H9 (cell line): ENCODE measurements at regions not wholly inside any gene's neighbourhood (a gene's known extent, or its start where the extent isn't known, plus 50 kb on each side); places are given as distances from the start of the nearest gene placed in this dataset.

Source experiments
- DNase-seq: peaks from one replicate; pipeline ENCODE4 v3.0.0-alpha.2; 2017
- H2AFZ ChIP-seq: one replicate; pipeline ENCODE4 v1.6.1; 2013; ENCODE audit warnings: mild to moderate bottlenecking, low read length, control low read depth, moderate library complexity
- H2AK5ac ChIP-seq: 2 replicates; pipeline ENCODE4 v1.6.1; 2013; ENCODE audit warnings: low read length, control low read depth, mixed read lengths; ENCODE audit not compliant: insufficient read length
- H2BK120ac ChIP-seq: one replicate; pipeline ENCODE4 v1.6.1; 2013; ENCODE audit warnings: low read depth, mild to moderate bottlenecking, low read length, control low read depth, inconsistent platforms; ENCODE audit not compliant: poor library complexity, severe bottlenecking
- H2BK12ac ChIP-seq: 2 replicates; pipeline ENCODE4 v1.6.1; 2013; ENCODE audit warnings: low read length, control low read depth, mixed read lengths, low read depth; ENCODE audit not compliant: insufficient read length
- H2BK15ac ChIP-seq: 2 replicates; pipeline ENCODE4 v1.6.1; 2013; ENCODE audit warnings: low read depth, low read length, control low read depth
- H2BK20ac ChIP-seq: one replicate; pipeline ENCODE4 v1.6.1; 2013; ENCODE audit warnings: low read depth, mild to moderate bottlenecking, low read length, control low read depth, inconsistent platforms; ENCODE audit not compliant: poor library complexity, severe bottlenecking
- H2BK5ac ChIP-seq: 2 replicates; pipeline ENCODE4 v1.6.1; 2013; ENCODE audit warnings: low read length, control low read depth, mixed read lengths; ENCODE audit not compliant: insufficient read length
- H3K14ac ChIP-seq: 2 replicates; pipeline ENCODE4 v1.6.1; 2013; ENCODE audit warnings: low read length, control low read depth; ENCODE audit not compliant: insufficient read depth
- H3K18ac ChIP-seq: 2 replicates; pipeline ENCODE4 v1.6.1; 2013; ENCODE audit warnings: low read depth, mild to moderate bottlenecking, mixed read lengths, low read length, control low read depth; ENCODE audit not compliant: insufficient read length
- H3K23ac ChIP-seq: 2 replicates; pipeline ENCODE4 v1.6.1; 2013; ENCODE audit warnings: low read length, control low read depth, mixed read lengths, low read depth; ENCODE audit not compliant: insufficient read length
- H3K23me2 ChIP-seq: 2 replicates; pipeline ENCODE4 v1.6.1; 2013; ENCODE audit warnings: low read depth, mild to moderate bottlenecking, mixed read lengths, low read length, control low read depth; ENCODE audit not compliant: insufficient read length, poor library complexity, severe bottlenecking
- H3K27ac ChIP-seq: 2 replicates; pipeline ENCODE4 v1.5.1; 2013; ENCODE audit warnings: low read length, control low read depth, mixed read lengths, low read depth; ENCODE audit not compliant: insufficient read length
- H3K27me3 ChIP-seq: 2 replicates; pipeline ENCODE4 v1.6.1; 2013; ENCODE audit warnings: low read length, control low read depth, inconsistent platforms; ENCODE audit not compliant: insufficient read depth
- H3K4ac ChIP-seq: 2 replicates; pipeline ENCODE4 v1.6.1; 2013; ENCODE audit warnings: low read depth, mild to moderate bottlenecking, control low read depth, inconsistent platforms, low read length, moderate library complexity
- H3K4me1 ChIP-seq: 2 replicates; pipeline ENCODE4 v1.6.1; 2013; ENCODE audit warnings: low read length, control low read depth, inconsistent platforms; ENCODE audit not compliant: insufficient read depth
- H3K4me2 ChIP-seq: 2 replicates; pipeline ENCODE4 v1.6.1; 2013; ENCODE audit warnings: low read length, control low read depth, mixed read lengths; ENCODE audit not compliant: insufficient read length, insufficient read depth
- H3K56ac ChIP-seq: 2 replicates; pipeline ENCODE4 v1.6.1; 2013; ENCODE audit warnings: low read depth, mild to moderate bottlenecking, mixed read lengths, low read length, control low read depth; ENCODE audit not compliant: insufficient read length
- H3K79me1 ChIP-seq: 2 replicates; pipeline ENCODE4 v1.6.1; 2013; ENCODE audit warnings: low read depth, mild to moderate bottlenecking, moderate library complexity, low read length, control low read depth, inconsistent platforms; ENCODE audit not compliant: insufficient read depth, poor library complexity, severe bottlenecking
- H3K79me2 ChIP-seq: 2 replicates; pipeline ENCODE4 v1.6.1; 2013; ENCODE audit warnings: low read length, control low read depth, inconsistent platforms; ENCODE audit not compliant: insufficient read depth
- H3K9ac ChIP-seq: 2 replicates; pipeline ENCODE4 v1.6.1; 2013; ENCODE audit warnings: low read length, control low read depth, mixed read lengths; ENCODE audit not compliant: insufficient read length; ENCODE audit errors: extremely low read depth
- H3K9me3 ChIP-seq: one replicate; pipeline ENCODE4 v1.6.1; 2013; ENCODE audit warnings: low read depth, low read length, inconsistent platforms; ENCODE audit not compliant: control insufficient read depth
- H3T11ph ChIP-seq: one replicate; pipeline ENCODE4 v1.6.1; 2013; ENCODE audit warnings: mild to moderate bottlenecking, low read length, control low read depth, inconsistent platforms
- H4K20me1 ChIP-seq: one replicate; pipeline ENCODE4 v1.6.1; 2013; ENCODE audit not compliant: control insufficient read depth, insufficient read length, insufficient read depth
- H4K5ac ChIP-seq: 2 replicates; pipeline ENCODE4 v1.6.1; 2013; ENCODE audit warnings: low read depth, mild to moderate bottlenecking, mixed read lengths, low read length, control low read depth; ENCODE audit not compliant: insufficient read length
- H4K8ac ChIP-seq: replicated peaks from 2 replicates; pipeline ENCODE4 v1.6.1; 2013; ENCODE audit warnings: low read length, control low read depth, mixed read lengths, low read depth; ENCODE audit not compliant: insufficient read length
- H4K91ac ChIP-seq: 2 replicates; pipeline ENCODE4 v1.6.1; 2013; ENCODE audit warnings: low read depth, mild to moderate bottlenecking, moderate library complexity, mixed read lengths, low read length, control low read depth; ENCODE audit not compliant: insufficient read length
- H3K27ac Mint-ChIP-seq, 3 experiments: 2 replicates in 2 of 3; 3 replicates in 1 of 3; pipeline ENCODE4 v1.8.0; 2020 to 2021; ENCODE audit warnings: mixed read lengths in 3 of 3, mild to moderate bottlenecking in 1 of 3, moderate library complexity in 1 of 3
- H3K27me3 Mint-ChIP-seq: 2 replicates; pipeline ENCODE4 v1.8.0; 2021; ENCODE audit warnings: low read depth, mild to moderate bottlenecking, moderate library complexity, mixed read lengths
- H3K36me3 Mint-ChIP-seq, 3 experiments: 2 replicates in 2 of 3; 3 replicates in 1 of 3; pipeline ENCODE4 v1.8.0; 2020 to 2021; ENCODE audit warnings: low read depth in 3 of 3, mixed read lengths in 3 of 3; ENCODE audit not compliant: insufficient read depth in 1 of 3
- H3K4me1 Mint-ChIP-seq, 2 experiments: 2 replicates each; pipeline ENCODE4 v1.8.0; 2020; ENCODE audit warnings: mixed read lengths in 2 of 2
- H3K4me3 Mint-ChIP-seq, 2 experiments: 2 replicates in 1 of 2; 3 replicates in 1 of 2; pipeline ENCODE4 v1.8.0; 2020 to 2021; ENCODE audit warnings: mild to moderate bottlenecking in 2 of 2, mixed read lengths in 2 of 2, moderate library complexity in 1 of 2
- H3K9me3 Mint-ChIP-seq, 2 experiments: 2 replicates in 1 of 2; 3 replicates in 1 of 2; pipeline ENCODE4 v1.8.0; 2020; ENCODE audit warnings: mild to moderate bottlenecking in 2 of 2, mixed read lengths in 2 of 2, moderate library complexity in 1 of 2
- CTCF ChIP-seq: fragments of 200-600 bp; sonication (generic); conservative IDR thresholded peaks from 3 replicates; pipeline ENCODE4 v1.8.0; 2021; ENCODE audit warnings: antibody characterized with exemption, mild to moderate bottlenecking
- WGBS: extraction: QIAGEN DNeasy Blood & Tissue Kit; methylation state at CpG from one replicate; pipeline ENCODE4 v1.1.7; 2013; ENCODE audit warnings: missing lambda C conversion rate, low lambda C conversion rate, mixed read lengths; ENCODE audit not compliant: insufficient read length; ENCODE audit errors: extremely low coverage; 5-methylcytosine and 5-hydroxymethylcytosine counted together

GRCh38 chr9:74414325-74414724 lies 82.8 kb upstream of the RORB start:
- Histone ChIP-seq H3K4me2 (no peak overlapping the region), H3K9me3 (no peaks in the 10 kb centered on the region), H4K5ac (no peak overlapping the region), H2BK12ac (no peak overlapping the region), H2BK15ac (no peak overlapping the region), H3K14ac (no peak overlapping the region), H3K23me2 (no peaks in the 10 kb centered on the region), H2AFZ (no peak overlapping the region), H2BK20ac (no peak overlapping the region), H2BK120ac (no peak overlapping the region), H3K56ac (no peak overlapping the region), H4K91ac (no peak overlapping the region), H3T11ph (no peak overlapping the region), H3K9ac (no peak overlapping the region), H3K27me3 (no peaks in the 10 kb centered on the region), H4K8ac (no peak overlapping the region), H3K18ac (no peak overlapping the region), H3K4ac (no peak overlapping the region), H3K4me1 (no peaks in the 10 kb centered on the region), H2AK5ac (no peak overlapping the region), H3K79me1 (no peaks in the 10 kb centered on the region), H2BK5ac (no peak overlapping the region), H3K23ac (no peak overlapping the region), H3K79me2 (no peaks in the 10 kb centered on the region), H4K20me1 (no peaks in the 10 kb centered on the region), H3K27ac (no peak overlapping the region)
- Mint-ChIP-seq H3K36me3 (no peaks in the 10 kb centered on the region), H3K9me3 (no peaks in the 10 kb centered on the region; a peak in 1 of 5 replicates), H3K27ac (no peak overlapping the region), H3K4me1 (peaks cover 0 to 3% of the 10 kb centered on the region in 2 experiments; a peak in 1 of 4 replicates), H3K4me3 (no peak overlapping the region), H3K27me3 (no peaks in the 10 kb centered on the region)
- no CpG with 5 or more reads among the region's 1 CpG for WGBS
- no peak for DNase-seq
- no peak for TF ChIP-seq CTCF
